Endothelial cell of umbilical vein (primary cell): ENCODE measurements at regions not wholly inside any gene's neighbourhood (a gene's known extent, or its start where the extent isn't known, plus 50 kb on each side); places are given as distances from the start of the nearest gene placed in this dataset.

Source experiments
- BruUV-seq: library from RNA; stranded (reverse); fragments of 400-500 nt; replicated peaks from 2 replicates; lab custom pipeline; 2021; lab: Mats Ljungman, UMichigan
- CTCF ChIA-PET: fragments of 300-600, 350-600 bp; sonication (Branson Sonifier 250); formaldehyde crosslinking; loops from one replicate; lab custom pipeline; 2021; ENCODE audit warnings: antibody characterized with exemption, inconsistent platforms; lab: Charles Lee
- POLR2A ChIA-PET: fragments of 300-600, 350-600 bp; sonication (Branson Sonifier 250); formaldehyde crosslinking; loops from one replicate; lab custom pipeline; 2021; ENCODE audit warnings: antibody characterized with exemption, inconsistent platforms; lab: Charles Lee
- DNase-seq: peaks from one replicate; pipeline ENCODE4 v3.0.0-alpha.2; 2011; ENCODE audit warnings: low read depth, low spot score
- FAIRE-seq: peaks from 2 replicates; lab custom pipeline; 2011; peaks lifted over from hg19 to GRCh38; lab: Jason Lieb, UNC
- H2AFZ ChIP-seq: 2 replicates; pipeline ENCODE4 v1.6.0; 2012; ENCODE audit warnings: low read depth, low read length, control low read depth, inconsistent platforms
- H3K27ac ChIP-seq: 2 replicates; pipeline ENCODE4 v1.5.1; 2011; ENCODE audit warnings: low read depth, mild to moderate bottlenecking, control low read depth, low read length, moderate library complexity; ENCODE audit not compliant: insufficient read depth
- H3K27me3 ChIP-seq, 2 experiments: 2 replicates each; pipeline versions ENCODE4 v1.6.0 to v1.6.1; 2011; ENCODE audit warnings: low read length in 2 of 2, mixed read lengths in 1 of 2; ENCODE audit not compliant: control insufficient read depth in 2 of 2, insufficient read depth in 2 of 2
- H3K36me3 ChIP-seq, 2 experiments: 2 replicates in 1 of 2; 3 replicates in 1 of 2; pipeline ENCODE4 v1.5.1; 2011; ENCODE audit warnings: low read length in 2 of 2, mild to moderate bottlenecking in 1 of 2, moderate library complexity in 1 of 2; ENCODE audit not compliant: control insufficient read depth in 2 of 2, insufficient read depth in 2 of 2; ENCODE audit errors: extremely low read depth in 1 of 2
- H3K4me1 ChIP-seq: 3 replicates; pipeline ENCODE4 v1.5.1; 2011; ENCODE audit warnings: mild to moderate bottlenecking, low read length; ENCODE audit not compliant: control insufficient read depth, insufficient read depth; ENCODE audit errors: extremely low read depth
- H3K4me2 ChIP-seq: 2 replicates; pipeline ENCODE4 v1.6.1; 2011; ENCODE audit warnings: low read length, control low read depth, mixed read lengths; ENCODE audit not compliant: insufficient read depth
- H3K4me3 ChIP-seq, 3 experiments: fragments of 200-600 bp in 1 of 3; sonication (generic), shearing (Covaris generic) in 1 of 3; replicated peaks in 1 of 3; 2 replicates each; pipeline ENCODE4 v1.5.1; 2011 to 2016; ENCODE audit warnings: control low read depth in 3 of 3, low read length in 3 of 3, mild to moderate bottlenecking in 2 of 3, inconsistent platforms in 1 of 3, low read depth in 1 of 3, moderate library complexity in 1 of 3; ENCODE audit not compliant: insufficient read depth in 1 of 3
- H3K79me2 ChIP-seq: 2 replicates; pipeline ENCODE4 v1.6.0; 2012; ENCODE audit warnings: low read length, inconsistent platforms; ENCODE audit not compliant: control insufficient read depth, insufficient read depth
- H3K9ac ChIP-seq: replicated peaks from 2 replicates; pipeline ENCODE3; 2011; ENCODE audit warnings: low read length, control low read depth; ENCODE audit not compliant: insufficient read depth; ENCODE audit errors: extremely low read depth
- H3K9me1 ChIP-seq: replicated peaks from 3 replicates; pipeline ENCODE4 v1.6.0; 2011; ENCODE audit warnings: mild to moderate bottlenecking, low read length; ENCODE audit not compliant: control insufficient read depth, insufficient read depth; ENCODE audit errors: extremely low read depth
- H3K9me3 ChIP-seq: replicated peaks from 2 replicates; pipeline ENCODE4 v1.5.1; 2012; ENCODE audit warnings: low read length, inconsistent platforms; ENCODE audit not compliant: control insufficient read depth, insufficient read depth
- H4K20me1 ChIP-seq: replicated peaks from 2 replicates; pipeline ENCODE3; 2011; ENCODE audit warnings: mild to moderate bottlenecking, low read length; ENCODE audit not compliant: control insufficient read depth, insufficient read depth; ENCODE audit errors: extremely low read depth
- CTCF ChIP-seq, 2 donors: IDR thresholded peaks; 1 replicate in 1 of 2; 2 replicates in 1 of 2; pipeline ENCODE4 v1.5.1; 2011; ENCODE audit warnings: low read length in 2 of 2, mild to moderate bottlenecking in 2 of 2, moderate library complexity in 2 of 2, control low read depth in 1 of 2, inconsistent platforms in 1 of 2, low read depth in 1 of 2; ENCODE audit not compliant: insufficient read depth in 1 of 2; ENCODE audit errors: extremely low read depth in 1 of 2
- EZH2 ChIP-seq: IDR thresholded peaks from 2 replicates; pipeline ENCODE4 v1.6.1; 2012; ENCODE audit warnings: borderline replicate concordance, low read depth, mild to moderate bottlenecking, moderate library complexity, low read length, inconsistent platforms; ENCODE audit not compliant: severe bottlenecking
- FOS ChIP-seq: IDR thresholded peaks from 2 replicates; pipeline ENCODE4 v1.6.1; 2011; ENCODE audit warnings: mild to moderate bottlenecking, low read length, moderate library complexity, borderline replicate concordance; ENCODE audit not compliant: insufficient read depth
- GATA2 ChIP-seq: IDR thresholded peaks from 2 replicates; pipeline ENCODE4 v1.7.0; 2011; ENCODE audit warnings: low read depth, mild to moderate bottlenecking, moderate library complexity, mixed read lengths, low read length; ENCODE audit not compliant: insufficient read length, insufficient read depth
- JUN ChIP-seq: IDR thresholded peaks from 2 replicates; pipeline ENCODE4 v1.6.1; 2011; ENCODE audit warnings: borderline replicate concordance, low read depth; ENCODE audit not compliant: insufficient read length, insufficient read depth
- MYC ChIP-seq: IDR thresholded peaks from one replicate; pipeline ENCODE4 v1.6.1; 2011; ENCODE audit warnings: mild to moderate bottlenecking, low read depth, low read length
- POLR2A ChIP-seq: IDR thresholded peaks from 2 replicates; pipeline ENCODE4 v1.6.1; 2012; ENCODE audit warnings: low read depth, mild to moderate bottlenecking, control low read depth, low read length
- POLR2AphosphoS5 ChIP-seq: IDR thresholded peaks from 2 replicates; pipeline ENCODE4 v1.6.1; 2012; ENCODE audit warnings: low read depth, mild to moderate bottlenecking, control low read depth, low read length, moderate library complexity; ENCODE audit not compliant: insufficient read depth
- dilution Hi-C: fragments of 300-500 bp; cut with MboI; formaldehyde crosslinking; loops from one replicate; pipeline ENCODE4 v1.15.0; 2019; ENCODE audit warnings: low sequenced_read_pairs; ENCODE audit not compliant: extremely low pct_ligation_motif_present
- intact Hi-C: fragments of 100-400 bp; cut with micrococcal nuclease; formaldehyde crosslinking; loops from one replicate; pipeline ENCODE4 v1.10.0; 2022
- TF ChIP-seq, protein P1 (sequence below): IDR thresholded peaks from 2 replicates; pipeline ENCODE4 v1.6.1; 2011; ENCODE audit not compliant: insufficient read depth, insufficient read length

DNA sequence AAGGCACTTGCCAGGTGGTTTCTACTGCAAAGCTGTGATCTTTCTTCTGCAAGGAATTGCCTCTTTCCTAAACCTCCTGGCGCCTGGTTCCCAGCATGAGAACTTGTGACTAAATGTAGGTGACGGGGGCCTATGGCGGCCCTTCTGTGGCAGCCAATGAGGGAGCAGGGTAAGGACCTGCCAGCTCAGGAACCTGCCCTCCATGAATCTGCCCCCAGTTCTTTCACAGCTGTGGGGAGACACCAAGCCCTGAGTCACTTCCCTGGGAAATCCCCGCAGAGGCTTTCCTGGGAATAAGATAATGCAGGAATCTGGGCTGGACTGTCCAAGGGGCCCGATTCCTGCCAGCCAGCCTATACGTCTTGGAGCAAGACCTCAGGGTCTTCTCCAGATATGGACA lies 56.7 kb upstream of the CTNNA1 start:
- DNase-seq (peak; percentile 77), FAIRE-seq (peak; percentile 88)
- intact Hi-C loops = loop anchor here (2.0 kb wide), 1 partner anchor 58 kb away; no protein-coding TSS in a partner anchor
- H3K4me2 ChIP-seq = no peak overlapping the region
- H3K36me3 ChIP-seq = no peaks in the 10 kb centered on the region
- BruUV-seq = no TSS peak
- TF ChIP-seq GATA2 (peak; percentile 16), POLR2A (no peak)
- no peak overlapping the region for H3K27ac ChIP-seq
- no peak overlapping the region for H2AFZ ChIP-seq
- dilution Hi-C loops = no loop called here
- CTCF ChIA-PET = interaction anchor here (0.7 to 1.3 kb wide), 3 partner anchors 10 to 39 kb away, joined by 3 to 4 read pairs (median 3); no protein-coding TSS in a partner anchor
- H4K20me1 ChIP-seq = no peaks in the 10 kb centered on the region
- POLR2A ChIA-PET = no interaction called here
- H3K27me3 ChIP-seq = peaks cover 0 to 9% of the 10 kb centered on the region in 2 experiments
- H3K4me1 ChIP-seq = peaks cover 6% of the 10 kb centered on the region
- H3K9ac ChIP-seq = no peak overlapping the region
- no peaks in the 10 kb centered on the region for H3K9me1 ChIP-seq
- H3K4me3 ChIP-seq = no peak overlapping the region
- no peaks in the 10 kb centered on the region for H3K79me2 ChIP-seq
- no peaks in the 10 kb centered on the region for H3K9me3 ChIP-seq

DNA sequence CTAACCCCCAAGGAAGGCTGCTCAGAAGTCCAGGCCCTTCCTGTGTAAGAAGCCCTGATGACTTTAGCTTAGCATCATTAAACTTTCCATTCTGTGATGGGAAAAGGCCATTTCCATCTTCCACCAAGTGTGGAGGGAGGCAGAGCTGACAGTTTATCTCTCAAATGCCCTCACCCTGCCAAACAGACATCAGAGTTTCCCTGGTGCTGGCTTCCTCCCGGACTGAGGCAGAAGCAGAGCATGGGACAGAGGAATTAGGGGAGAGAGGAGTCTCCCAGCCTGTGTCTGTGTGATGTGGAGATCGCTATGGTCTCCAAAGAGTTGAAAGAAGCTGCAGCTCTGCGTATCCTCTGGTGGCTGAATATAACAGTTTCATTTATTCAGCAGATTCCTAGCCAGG lies 57.4 kb upstream of the CTNNA1 start:
- BruUV-seq = no TSS peak
- Histone ChIP-seq H3K9me1 (no peaks in the 10 kb centered on the region), H3K9me3 (no peaks in the 10 kb centered on the region), H2AFZ (no peak overlapping the region), H3K36me3 (no peaks in the 10 kb centered on the region), H3K4me1 (peaks cover 6% of the 10 kb centered on the region), H3K79me2 (no peaks in the 10 kb centered on the region), H3K4me2 (no peak overlapping the region), H3K4me3 (no peak overlapping the region), H3K27ac (no peak overlapping the region), H3K9ac (no peak overlapping the region), H4K20me1 (no peaks in the 10 kb centered on the region), H3K27me3 (peaks cover 0 to 3% of the 10 kb centered on the region in 2 experiments)
- DNase-seq (no peak), FAIRE-seq (no peak)
- intact Hi-C loops (loop anchor here (2.0 kb wide), 1 partner anchor 59 kb away; no protein-coding TSS in a partner anchor), dilution Hi-C loops (no loop called here)
- ChIA-PET POLR2A (interaction anchor here (0.7 kb wide), 1 partner anchor 609 kb away, joined by 3 read pairs; no protein-coding TSS in a partner anchor), CTCF (interaction anchor here (1.3 kb wide), 1 partner anchor 10 kb away, joined by 4 read pairs; no protein-coding TSS in a partner anchor)
- TF ChIP-seq MYC (no peak), EZH2 (no peak), JUN (no peak), POLR2A (no peak), POLR2AphosphoS5 (no peak), CTCF (IDR thresholded peaks at IDR 0.05; ENCODE audit: extremely low read depth in 1 of 2, insufficient read depth in 1 of 2, low read depth in 1 of 2, low read length in 2 of 2) (no peak), GATA2 (no peak), FOS (no peak)
- TF ChIP-seq, protein P1, sequence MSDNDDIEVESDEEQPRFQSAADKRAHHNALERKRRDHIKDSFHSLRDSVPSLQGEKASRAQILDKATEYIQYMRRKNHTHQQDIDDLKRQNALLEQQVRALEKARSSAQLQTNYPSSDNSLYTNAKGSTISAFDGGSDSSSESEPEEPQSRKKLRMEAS = no peak
